ENCODE measurements at regions not wholly inside any gene's neighbourhood (a gene's known extent, or its start where the extent isn't known, plus 50 kb on each side); places are given as distances from the start of the nearest gene placed in this dataset.

- H3K4me1 ChIP-seq (replicated peaks): no peaks in the 10 kb centered on the region
Observed at GRCh38 chr15:35701402-35702046, 155.6 kb upstream of the DPH6 start.

GRCh38 chr15:35702946-35703495, 157.1 kb upstream of the DPH6 start:
- H3K4me3 ChIP-seq: no peak overlapping the region
- no peak for DNase-seq (ENCODE audit: low spot score)
- WGBS: 36% methylated on average over 3 of the region's 3 CpGs
- H3K36me3 ChIP-seq: no peaks in the 10 kb centered on the region
- H3K27ac ChIP-seq: no peak overlapping the region
- intact Hi-C loops (cut with DNase I): no loop called here
- H3K9me3 ChIP-seq: no peaks in the 10 kb centered on the region
- no peaks in the 10 kb centered on the region for H3K4me1 ChIP-seq (replicated peaks)
- H3K27me3 ChIP-seq (replicated peaks; ENCODE audit: insufficient read depth): no peaks in the 10 kb centered on the region
- TF ChIP-seq POLR2A (IDR thresholded peaks at IDR 0.05): no peak
- no peak for TF ChIP-seq POLR2AphosphoS5 (IDR thresholded peaks at IDR 0.05)
- TF ChIP-seq CTCF (IDR thresholded peaks at IDR 0.05): no peak

More at GRCh38 chr15:35701402-35702046, 155.6 kb upstream of the DPH6 start:
- Histone ChIP-seq H3K36me3 (no peaks in the 10 kb centered on the region), H3K27ac (no peak overlapping the region), H3K27me3 (replicated peaks; ENCODE audit: insufficient read depth) (no peaks in the 10 kb centered on the region), H3K4me3 (no peak overlapping the region), H3K9me3 (no peaks in the 10 kb centered on the region)
- TF ChIP-seq CTCF (IDR thresholded peaks at IDR 0.05) (no peak), POLR2AphosphoS5 (IDR thresholded peaks at IDR 0.05) (no peak), POLR2A (IDR thresholded peaks at IDR 0.05) (no peak)
- no peak for DNase-seq (ENCODE audit: low spot score)
- WGBS: 93% methylated on average over 4 of the region's 4 CpGs
- intact Hi-C loops (cut with DNase I): no loop called here

- intact Hi-C loops (cut with DNase I): no loop called here
- H3K9me3 ChIP-seq: no peaks in the 10 kb centered on the region
- H3K27ac ChIP-seq: no peak overlapping the region
- H3K4me3 ChIP-seq: no peak overlapping the region
- DNase-seq (ENCODE audit: low spot score): no peak
- TF ChIP-seq CTCF (IDR thresholded peaks at IDR 0.05) (no peak), POLR2AphosphoS5 (IDR thresholded peaks at IDR 0.05) (no peak), POLR2A (IDR thresholded peaks at IDR 0.05) (no peak)
- no peaks in the 10 kb centered on the region for H3K36me3 ChIP-seq
- H3K4me1 ChIP-seq (replicated peaks): no peaks in the 10 kb centered on the region
- WGBS: 57% methylated on average over 2 of the region's 2 CpGs
- H3K27me3 ChIP-seq (replicated peaks; ENCODE audit: insufficient read depth): no peaks in the 10 kb centered on the region
Observed at GRCh38 chr15:35705030-35705883, 159.3 kb upstream of the DPH6 start.

GRCh38 chr15:35705884-35706585, 160.1 kb upstream of the DPH6 start:
- TF ChIP-seq POLR2AphosphoS5 (IDR thresholded peaks at IDR 0.05) (no peak), CTCF (IDR thresholded peaks at IDR 0.05) (no peak), POLR2A (IDR thresholded peaks at IDR 0.05) (no peak)
- DNase-seq (ENCODE audit: low spot score): no peak
- no peak overlapping the region for H3K4me3 ChIP-seq
- intact Hi-C loops (cut with DNase I): no loop called here
- H3K9me3 ChIP-seq: no peaks in the 10 kb centered on the region
- H3K36me3 ChIP-seq: no peaks in the 10 kb centered on the region
- no peak overlapping the region for H3K27ac ChIP-seq
- H3K27me3 ChIP-seq (replicated peaks; ENCODE audit: insufficient read depth): no peaks in the 10 kb centered on the region
- H3K4me1 ChIP-seq (replicated peaks): no peaks in the 10 kb centered on the region
- 68% methylated on average over 4 of the region's 4 CpGs for WGBS

Measured in prostate gland (tissue), 2 donors.